Esophagus squamous epithelium (tissue), 5 donors: ENCODE measurements at regions not wholly inside any gene's neighbourhood (a gene's known extent, or its start where the extent isn't known, plus 50 kb on each side); places are given as distances from the start of the nearest gene placed in this dataset.
A peak's percentile ranks its signal among the peaks of the same experiment; 100 is the strongest.
"Not testable (repeated sequence)": the region's sequence is repeated elsewhere in the genome, so short reads cannot be mapped to it uniquely, and the experiment has no call there.

Experiments
- DNase-seq: peaks from one replicate; lab custom pipeline; 2025; lab: John Stamatoyannopoulos, UW
- H3K27ac ChIP-seq, 4 donors: fragments of 200-600 bp; sonication (generic); one replicate each; pipeline ENCODE4 v1.5.1; 2016 to 2019; ENCODE audit warnings: mild to moderate bottlenecking in 1 of 4
- H3K27me3 ChIP-seq, 4 donors: fragments of 200-600 bp; sonication (generic); 1 replicate in 3 of 4; 2 replicates in 1 of 4; pipeline versions ENCODE4 v1.5.1 to v1.6.0; 2017 to 2021; ENCODE audit warnings: antibody characterized with exemption in 1 of 4
- H3K36me3 ChIP-seq, 3 donors: fragments of 200-600 bp; sonication (generic); one replicate each; pipeline ENCODE4 v1.5.1; 2016 to 2019
- H3K4me1 ChIP-seq, 3 donors: fragments of 200-600 bp; sonication (generic); one replicate each; pipeline ENCODE4 v1.5.1; 2017 to 2019
- H3K4me3 ChIP-seq, 4 donors: fragments of 200-600 bp; sonication (generic); 1 replicate in 3 of 4; 2 replicates in 1 of 4; pipeline ENCODE4 v1.5.1; 2016 to 2019; ENCODE audit warnings: mild to moderate bottlenecking in 2 of 4, moderate library complexity in 1 of 4
- H3K9me3 ChIP-seq, 3 donors: fragments of 200-600 bp; sonication (generic); one replicate each; pipeline ENCODE4 v1.5.1; 2016 to 2019
- POLR2A ChIP-seq, 4 donors: fragments of 450-650 bp; IDR thresholded peaks; one replicate each; pipeline ENCODE4 v1.6.1; 2017; ENCODE audit warnings: antibody characterized with exemption in 4 of 4, mild to moderate bottlenecking in 4 of 4, moderate library complexity in 3 of 4
- WGBS, 2 donors: methylation state at CpG; one replicate each; pipeline ENCODE4 v1.1.5; 2018; 5-methylcytosine and 5-hydroxymethylcytosine counted together
- intact Hi-C: fragments of 100-400 bp; cut with DNase I; formaldehyde crosslinking; loops from one replicate; pipeline ENCODE4 v1.15.0; 2022
- TF ChIP-seq, protein P1 (sequence below), 6 experiments: fragments of 450-650 bp in 4 of 6; fragments of 200-600 bp in 2 of 6; sonication (generic) in 2 of 6; IDR thresholded peaks; one replicate each; pipeline ENCODE4 v1.5.1; 2016 to 2019; ENCODE audit warnings: antibody characterized with exemption in 6 of 6, mild to moderate bottlenecking in 4 of 6, moderate library complexity in 4 of 6
- donor health status: DM: yes; HTN: yes; CAD: no.

DNA sequence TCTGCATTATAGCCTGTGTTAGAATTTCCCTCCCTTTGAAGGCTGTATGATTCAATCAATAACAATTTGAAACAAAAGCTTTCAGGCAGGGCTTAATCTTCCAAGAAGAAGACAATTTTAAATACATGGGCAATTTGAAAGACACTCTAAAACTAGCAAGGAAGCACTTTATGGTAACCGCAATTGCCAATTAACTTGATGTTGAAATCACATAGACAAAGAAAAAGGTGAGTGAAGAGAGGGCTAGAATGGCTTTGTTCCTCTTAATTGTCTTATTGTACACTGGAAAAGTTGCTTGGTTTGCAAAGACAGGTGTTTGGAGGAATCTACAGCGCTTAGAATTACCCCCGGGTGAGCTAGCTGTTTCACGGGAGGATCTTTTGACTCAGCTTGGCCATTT is 74.4 kb upstream of the PRKX start:
- TF ChIP-seq, protein P1, sequence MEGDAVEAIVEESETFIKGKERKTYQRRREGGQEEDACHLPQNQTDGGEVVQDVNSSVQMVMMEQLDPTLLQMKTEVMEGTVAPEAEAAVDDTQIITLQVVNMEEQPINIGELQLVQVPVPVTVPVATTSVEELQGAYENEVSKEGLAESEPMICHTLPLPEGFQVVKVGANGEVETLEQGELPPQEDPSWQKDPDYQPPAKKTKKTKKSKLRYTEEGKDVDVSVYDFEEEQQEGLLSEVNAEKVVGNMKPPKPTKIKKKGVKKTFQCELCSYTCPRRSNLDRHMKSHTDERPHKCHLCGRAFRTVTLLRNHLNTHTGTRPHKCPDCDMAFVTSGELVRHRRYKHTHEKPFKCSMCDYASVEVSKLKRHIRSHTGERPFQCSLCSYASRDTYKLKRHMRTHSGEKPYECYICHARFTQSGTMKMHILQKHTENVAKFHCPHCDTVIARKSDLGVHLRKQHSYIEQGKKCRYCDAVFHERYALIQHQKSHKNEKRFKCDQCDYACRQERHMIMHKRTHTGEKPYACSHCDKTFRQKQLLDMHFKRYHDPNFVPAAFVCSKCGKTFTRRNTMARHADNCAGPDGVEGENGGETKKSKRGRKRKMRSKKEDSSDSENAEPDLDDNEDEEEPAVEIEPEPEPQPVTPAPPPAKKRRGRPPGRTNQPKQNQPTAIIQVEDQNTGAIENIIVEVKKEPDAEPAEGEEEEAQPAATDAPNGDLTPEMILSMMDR (IDR thresholded peaks at IDR 0.05): no peak
- no peak for TF ChIP-seq POLR2A (IDR thresholded peaks at IDR 0.05)
- Histone ChIP-seq H3K27me3 (no peaks in the 10 kb centered on the region), H3K4me1 (peaks cover 3 to 16% (median 5%) of the 10 kb centered on the region in 3 donors), H3K27ac (peak overlapping the region; percentile 26 to 74 (median 66)), H3K4me3 (peak overlapping the region in 2 of 4 donors; percentile 12 to 21), H3K36me3 (no peaks in the 10 kb centered on the region), H3K9me3 (no peaks in the 10 kb centered on the region)
- intact Hi-C loops: no loop called here
- DNase-seq: no peak
- 35 to 43% methylated on average over 4 of the region's 4 CpGs for WGBS, 2 donors

GRCh38 chrX:3785822-3786221 is 72.4 kb upstream of the PRKX start:
- intact Hi-C loops, H3K4me1 ChIP-seq, DNase-seq, H3K36me3 ChIP-seq, H3K9me3 ChIP-seq, H3K27ac ChIP-seq, H3K27me3 ChIP-seq, H3K4me3 ChIP-seq: not testable (repeated sequence)
- WGBS, 2 donors: 32 to 79% methylated on average over 2 of the region's 2 CpGs

- no peaks in the 10 kb centered on the region for H3K4me1 ChIP-seq
- intact Hi-C loops: no loop called here
- WGBS, 2 donors: 0 to 13% methylated on average over 1 of the region's 1 CpG
- no peak overlapping the region for H3K27ac ChIP-seq
- no peaks in the 10 kb centered on the region for H3K36me3 ChIP-seq
- no peak for DNase-seq
- no peak overlapping the region for H3K4me3 ChIP-seq
- H3K27me3 ChIP-seq: no peaks in the 10 kb centered on the region
- TF ChIP-seq POLR2A (IDR thresholded peaks at IDR 0.05): no peak
- TF ChIP-seq, protein P1 (IDR thresholded peaks at IDR 0.05): no peak
- H3K9me3 ChIP-seq: no peaks in the 10 kb centered on the region
Observed at GRCh38 chrX:3780564-3780963, 67.1 kb upstream of the PRKX start.

DNA sequence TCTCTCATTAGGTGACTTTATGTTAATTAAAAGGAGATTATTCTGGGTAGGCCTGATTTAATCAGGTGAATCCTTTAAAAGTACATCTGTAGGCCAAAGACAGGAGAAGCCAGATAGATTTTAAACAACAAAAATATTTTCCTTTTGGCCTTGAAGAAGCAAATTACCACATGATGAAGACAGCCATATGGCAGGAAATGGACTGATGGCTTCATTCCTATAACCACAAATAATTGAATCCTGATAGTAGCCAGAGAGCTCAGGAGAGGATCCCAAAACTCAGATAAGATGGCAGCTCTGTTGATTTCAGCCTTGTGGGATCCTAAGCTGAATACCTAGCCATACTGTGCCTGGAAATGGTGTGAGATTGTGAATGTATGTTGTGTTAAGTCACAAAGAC is 66.1 kb upstream of the PRKX start:
- H3K27me3 ChIP-seq: no peaks in the 10 kb centered on the region
- H3K4me1 ChIP-seq: no peaks in the 10 kb centered on the region
- H3K4me3 ChIP-seq: no peak overlapping the region
- H3K27ac ChIP-seq: no peak overlapping the region
- no peaks in the 10 kb centered on the region for H3K9me3 ChIP-seq
- DNase-seq: no peak
- no peaks in the 10 kb centered on the region for H3K36me3 ChIP-seq
- intact Hi-C loops: no loop called here
- TF ChIP-seq, protein P1 (IDR thresholded peaks at IDR 0.05): no peak
- no peak for TF ChIP-seq POLR2A (IDR thresholded peaks at IDR 0.05)

GRCh38 chrX:3777416-3777815 is 64.0 kb upstream of the PRKX start:
- H3K36me3 ChIP-seq: no peaks in the 10 kb centered on the region
- intact Hi-C loops: no loop called here
- no peaks in the 10 kb centered on the region for H3K4me1 ChIP-seq
- H3K27ac ChIP-seq: no peak overlapping the region
- H3K9me3 ChIP-seq: no peaks in the 10 kb centered on the region
- no peaks in the 10 kb centered on the region for H3K27me3 ChIP-seq
- H3K4me3 ChIP-seq: no peak overlapping the region
- TF ChIP-seq, protein P1 (IDR thresholded peaks at IDR 0.05): no peak
- no peak for TF ChIP-seq POLR2A (IDR thresholded peaks at IDR 0.05)
- DNase-seq: no peak

GRCh38 chrX:3771766-3772165 is 58.3 kb upstream of the PRKX start:
- Histone ChIP-seq H3K27me3 (no peaks in the 10 kb centered on the region), H3K4me3 (no peak overlapping the region), H3K4me1 (no peaks in the 10 kb centered on the region), H3K36me3 (no peaks in the 10 kb centered on the region), H3K9me3 (no peaks in the 10 kb centered on the region), H3K27ac (no peak overlapping the region)
- intact Hi-C loops: no loop called here
- WGBS, 2 donors: 80 to 100% methylated on average over 1 to 2 of the region's 3 CpGs
- TF ChIP-seq, protein P1 (IDR thresholded peaks at IDR 0.05): no peak
- no peak for TF ChIP-seq POLR2A (IDR thresholded peaks at IDR 0.05)
- no peak for DNase-seq
